T1000 (cell line): ENCODE measurements at regions not wholly inside any gene's neighbourhood (a gene's known extent, or its start where the extent isn't known, plus 50 kb on each side); places are given as distances from the start of the nearest gene placed in this dataset.

Experiments
- DNase-seq: peaks from one replicate; lab custom pipeline; 2025; ENCODE audit warnings: mixed read lengths; lab: John Stamatoyannopoulos, UW

GRCh38 chr16:48438414-48438813, 53.2 kb upstream of the SIAH1 start:
- no peak for DNase-seq

- no peak for DNase-seq
Observed at GRCh38 chr16:48435906-48436305, 50.7 kb upstream of the SIAH1 start.

GRCh38 chr16:48435318-48435680, 50.1 kb upstream of the SIAH1 start:
- no peak for DNase-seq
